ENCODE measurements at regions not wholly inside any gene's neighbourhood (a gene's known extent, or its start where the extent isn't known, plus 50 kb on each side); places are given as distances from the start of the nearest gene placed in this dataset.

DNA sequence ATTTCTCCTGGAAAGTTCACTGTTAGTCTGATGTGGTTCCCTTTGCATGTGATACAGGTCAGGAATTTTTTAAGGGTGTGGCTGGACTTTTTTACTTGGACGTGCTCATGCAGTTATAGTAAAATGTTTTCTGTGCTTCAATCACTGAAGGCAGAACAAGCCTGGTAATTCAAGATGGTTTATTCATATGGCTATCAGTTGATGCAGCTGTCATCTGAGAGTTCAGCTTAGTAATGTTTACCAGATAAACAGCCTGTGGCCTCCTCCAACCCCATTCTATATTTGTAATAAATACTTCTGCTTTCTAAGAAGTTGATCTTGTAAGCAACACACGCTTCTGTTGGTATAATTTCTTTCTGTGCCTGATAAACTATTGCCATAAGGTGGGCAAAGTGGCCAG lies 2105.9 kb downstream of the ARAP2 start:
- Histone ChIP-seq H3K27me3 (no peaks in the 10 kb centered on the region), H3K27ac (no peak overlapping the region), H3K9me3 (peaks cover 0 to 22% (median 0%) of the 10 kb centered on the region in 11 donors), H3K36me3 (no peaks in the 10 kb centered on the region), H3K4me1 (no peaks in the 10 kb centered on the region), H3K4me3 (no peak overlapping the region)
- TF ChIP-seq, protein P1, sequence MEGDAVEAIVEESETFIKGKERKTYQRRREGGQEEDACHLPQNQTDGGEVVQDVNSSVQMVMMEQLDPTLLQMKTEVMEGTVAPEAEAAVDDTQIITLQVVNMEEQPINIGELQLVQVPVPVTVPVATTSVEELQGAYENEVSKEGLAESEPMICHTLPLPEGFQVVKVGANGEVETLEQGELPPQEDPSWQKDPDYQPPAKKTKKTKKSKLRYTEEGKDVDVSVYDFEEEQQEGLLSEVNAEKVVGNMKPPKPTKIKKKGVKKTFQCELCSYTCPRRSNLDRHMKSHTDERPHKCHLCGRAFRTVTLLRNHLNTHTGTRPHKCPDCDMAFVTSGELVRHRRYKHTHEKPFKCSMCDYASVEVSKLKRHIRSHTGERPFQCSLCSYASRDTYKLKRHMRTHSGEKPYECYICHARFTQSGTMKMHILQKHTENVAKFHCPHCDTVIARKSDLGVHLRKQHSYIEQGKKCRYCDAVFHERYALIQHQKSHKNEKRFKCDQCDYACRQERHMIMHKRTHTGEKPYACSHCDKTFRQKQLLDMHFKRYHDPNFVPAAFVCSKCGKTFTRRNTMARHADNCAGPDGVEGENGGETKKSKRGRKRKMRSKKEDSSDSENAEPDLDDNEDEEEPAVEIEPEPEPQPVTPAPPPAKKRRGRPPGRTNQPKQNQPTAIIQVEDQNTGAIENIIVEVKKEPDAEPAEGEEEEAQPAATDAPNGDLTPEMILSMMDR (IDR thresholded peaks at IDR 0.05) = no peak
- 47 to 59% methylated on average over 2 of the region's 2 CpGs for WGBS, 2 donors
- intact Hi-C loops (cut with DNase I) = no loop called here
- DNase-seq = no peak
- no peak for ATAC-seq

GRCh38 chr4:34139346-34139745 lies 2105.0 kb downstream of the ARAP2 start:
- intact Hi-C loops (cut with DNase I) = no loop called here
- TF ChIP-seq, protein P1 (IDR thresholded peaks at IDR 0.05) = no peak
- H3K4me1 ChIP-seq = no peaks in the 10 kb centered on the region
- no peaks in the 10 kb centered on the region for H3K36me3 ChIP-seq
- H3K27me3 ChIP-seq = no peaks in the 10 kb centered on the region
- H3K4me3 ChIP-seq = no peak overlapping the region
- ATAC-seq (no peak), DNase-seq (no peak)
- H3K9me3 ChIP-seq = peaks cover 0 to 19% (median 0%) of the 10 kb centered on the region in 11 donors
- H3K27ac ChIP-seq = no peak overlapping the region

GRCh38 chr4:34148322-34148908 lies 2095.9 kb downstream of the ARAP2 start:
- H3K4me3 ChIP-seq = no peak overlapping the region
- ATAC-seq = no peak
- 71 to 81% methylated on average over 2 of the region's 2 CpGs for WGBS, 2 donors

GRCh38 chr4:34157547-34157946 lies 2086.8 kb downstream of the ARAP2 start:
- Histone ChIP-seq H3K4me1 (no peaks in the 10 kb centered on the region), H3K36me3 (no peaks in the 10 kb centered on the region), H3K27ac (no peak overlapping the region), H3K9me3 (peaks cover 0 to 22% (median 0%) of the 10 kb centered on the region in 11 donors), H3K4me3 (no peak overlapping the region), H3K27me3 (no peaks in the 10 kb centered on the region)
- DNase-seq (no peak), ATAC-seq (no peak)
- intact Hi-C loops (cut with DNase I) = no loop called here
- TF ChIP-seq, protein P1 (IDR thresholded peaks at IDR 0.05) = no peak

More at GRCh38 chr4:34148322-34148908, 2095.9 kb downstream of the ARAP2 start:
- H3K9me3 ChIP-seq = peaks cover 0 to 4% (median 0%) of the 10 kb centered on the region in 11 donors
- H3K27ac ChIP-seq = no peak overlapping the region
- no peaks in the 10 kb centered on the region for H3K36me3 ChIP-seq
- no peak for DNase-seq
- TF ChIP-seq, protein P1 (IDR thresholded peaks at IDR 0.05) = no peak
- intact Hi-C loops (cut with DNase I) = no loop called here
- H3K4me1 ChIP-seq = no peaks in the 10 kb centered on the region
- H3K27me3 ChIP-seq = no peaks in the 10 kb centered on the region
